ENCODE measurements at regions not wholly inside any gene's neighbourhood (a gene's known extent, or its start where the extent isn't known, plus 50 kb on each side); places are given as distances from the start of the nearest gene placed in this dataset.
"Not testable (repeated sequence)": the region's sequence is repeated elsewhere in the genome, so short reads cannot be mapped to it uniquely, and the experiment has no call there.

GRCh38 chr10:113487154-113487553, 65.7 kb upstream of the HABP2 start:
- Histone ChIP-seq H3K36me3 (ENCODE audit: insufficient read depth, low read length) (no peaks in the 10 kb centered on the region), H3K27ac (ENCODE audit: low read depth, low read length, poor library complexity, severe bottlenecking) (no peak overlapping the region)

GRCh38 chr10:113488186-113488585, 64.7 kb upstream of the HABP2 start:
- H3F3A ChIP-seq (ENCODE audit: insufficient read depth, low read length), result no peaks in the 10 kb centered on the region
- H3K4me1 ChIP-seq (ENCODE audit: insufficient read depth, low read length, severe bottlenecking), result no peaks in the 10 kb centered on the region
- H4K20me1 ChIP-seq (ENCODE audit: insufficient read depth, low read length), result no peaks in the 10 kb centered on the region
- H3K27me3 ChIP-seq (ENCODE audit: insufficient read depth, low read length), result no peaks in the 10 kb centered on the region
- H3K9ac ChIP-seq (ENCODE audit: low read length), result no peak overlapping the region
- H3K4me2 ChIP-seq (ENCODE audit: low read length), result no peak overlapping the region
- H3K27ac ChIP-seq (ENCODE audit: low read depth, low read length, poor library complexity, severe bottlenecking), result no peak overlapping the region
- H3K9me3 ChIP-seq (ENCODE audit: low read length), result no peaks in the 10 kb centered on the region
- TF ChIP-seq EZH2 (IDR thresholded peaks at IDR 0.05; ENCODE audit: borderline replicate concordance, low read length), result no peak
- H2AFZ ChIP-seq (ENCODE audit: low read length), result no peak overlapping the region
- H3K79me2 ChIP-seq (ENCODE audit: insufficient read depth, low read length), result no peaks in the 10 kb centered on the region
- no peaks in the 10 kb centered on the region for H3K9me2 ChIP-seq (ENCODE audit: low read depth, low read length)
- no peaks in the 10 kb centered on the region for H3K36me3 ChIP-seq (ENCODE audit: insufficient read depth, low read length)
- no peak overlapping the region for H3K4me3 ChIP-seq (ENCODE audit: low read depth, low read length, poor library complexity, severe bottlenecking)

More at GRCh38 chr10:113487154-113487553, 65.7 kb upstream of the HABP2 start:
- H2AFZ ChIP-seq (ENCODE audit: low read length), result no peak overlapping the region
- no peak overlapping the region for H3K4me3 ChIP-seq (ENCODE audit: low read depth, low read length, poor library complexity, severe bottlenecking)
- H3F3A ChIP-seq (ENCODE audit: insufficient read depth, low read length), result no peaks in the 10 kb centered on the region
- H3K9ac ChIP-seq (ENCODE audit: low read length), result no peak overlapping the region
- no peaks in the 10 kb centered on the region for H3K27me3 ChIP-seq (ENCODE audit: insufficient read depth, low read length)
- no peaks in the 10 kb centered on the region for H3K4me1 ChIP-seq (ENCODE audit: insufficient read depth, low read length, severe bottlenecking)
- H3K79me2 ChIP-seq (ENCODE audit: insufficient read depth, low read length), result no peaks in the 10 kb centered on the region
- no peaks in the 10 kb centered on the region for H3K9me3 ChIP-seq (ENCODE audit: low read length)
- no peak overlapping the region for H3K4me2 ChIP-seq (ENCODE audit: low read length)
- H3K9me2 ChIP-seq (ENCODE audit: low read depth, low read length), result no peaks in the 10 kb centered on the region
- no peaks in the 10 kb centered on the region for H4K20me1 ChIP-seq (ENCODE audit: insufficient read depth, low read length)
- TF ChIP-seq, protein P1, sequence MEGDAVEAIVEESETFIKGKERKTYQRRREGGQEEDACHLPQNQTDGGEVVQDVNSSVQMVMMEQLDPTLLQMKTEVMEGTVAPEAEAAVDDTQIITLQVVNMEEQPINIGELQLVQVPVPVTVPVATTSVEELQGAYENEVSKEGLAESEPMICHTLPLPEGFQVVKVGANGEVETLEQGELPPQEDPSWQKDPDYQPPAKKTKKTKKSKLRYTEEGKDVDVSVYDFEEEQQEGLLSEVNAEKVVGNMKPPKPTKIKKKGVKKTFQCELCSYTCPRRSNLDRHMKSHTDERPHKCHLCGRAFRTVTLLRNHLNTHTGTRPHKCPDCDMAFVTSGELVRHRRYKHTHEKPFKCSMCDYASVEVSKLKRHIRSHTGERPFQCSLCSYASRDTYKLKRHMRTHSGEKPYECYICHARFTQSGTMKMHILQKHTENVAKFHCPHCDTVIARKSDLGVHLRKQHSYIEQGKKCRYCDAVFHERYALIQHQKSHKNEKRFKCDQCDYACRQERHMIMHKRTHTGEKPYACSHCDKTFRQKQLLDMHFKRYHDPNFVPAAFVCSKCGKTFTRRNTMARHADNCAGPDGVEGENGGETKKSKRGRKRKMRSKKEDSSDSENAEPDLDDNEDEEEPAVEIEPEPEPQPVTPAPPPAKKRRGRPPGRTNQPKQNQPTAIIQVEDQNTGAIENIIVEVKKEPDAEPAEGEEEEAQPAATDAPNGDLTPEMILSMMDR (IDR thresholded peaks at IDR 0.05; ENCODE audit: low read length), result no peak
- no peak for TF ChIP-seq EZH2 (IDR thresholded peaks at IDR 0.05; ENCODE audit: borderline replicate concordance, low read length)

- not testable (repeated sequence) for H3F3A ChIP-seq (ENCODE audit: insufficient read depth, low read length); H4K20me1 ChIP-seq (ENCODE audit: insufficient read depth, low read length); H3K9ac ChIP-seq (ENCODE audit: low read length); H3K4me3 ChIP-seq (ENCODE audit: low read depth, low read length, poor library complexity, severe bottlenecking); H3K4me1 ChIP-seq (ENCODE audit: insufficient read depth, low read length, severe bottlenecking); H3K79me2 ChIP-seq (ENCODE audit: insufficient read depth, low read length); H3K27ac ChIP-seq (ENCODE audit: low read depth, low read length, poor library complexity, severe bottlenecking); H3K9me3 ChIP-seq (ENCODE audit: low read length); H3K36me3 ChIP-seq (ENCODE audit: insufficient read depth, low read length); H2AFZ ChIP-seq (ENCODE audit: low read length); H3K4me2 ChIP-seq (ENCODE audit: low read length); H3K27me3 ChIP-seq (ENCODE audit: insufficient read depth, low read length); H3K9me2 ChIP-seq (ENCODE audit: low read depth, low read length)
Measured at GRCh38 chr10:113489522-113489921, 63.3 kb upstream of the HABP2 start.

DNA sequence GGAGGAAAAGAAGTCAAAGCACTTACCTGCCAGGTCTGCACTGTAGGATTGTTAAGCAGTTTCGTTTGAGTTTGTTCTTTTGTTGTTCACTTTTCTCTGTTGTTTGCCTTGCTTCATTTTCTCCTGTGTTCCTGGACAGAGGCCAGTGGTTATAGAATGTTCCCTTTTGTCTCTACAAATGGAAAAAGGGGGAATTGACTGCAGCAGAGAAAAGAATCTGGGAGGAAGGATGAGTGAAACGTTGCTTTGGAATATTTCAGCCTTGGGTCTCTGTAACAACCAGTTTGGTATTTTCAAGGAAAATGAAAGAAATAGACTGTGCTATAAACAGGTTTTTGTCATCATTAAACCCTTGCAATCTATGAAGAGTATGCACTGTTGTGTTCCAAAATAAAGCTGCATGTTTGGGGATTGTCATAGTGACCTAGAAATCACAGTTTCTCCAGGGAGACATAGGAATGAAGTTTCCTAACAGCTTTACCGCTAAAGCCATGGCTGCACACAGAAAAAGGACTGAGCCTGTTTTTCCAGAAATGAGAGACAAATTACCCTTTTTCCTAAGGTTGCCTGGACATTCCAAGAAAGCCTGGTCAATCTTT, 60.8 kb upstream of the HABP2 start:
- H2AFZ ChIP-seq (ENCODE audit: low read length), result no peak overlapping the region
- H3K4me1 ChIP-seq (ENCODE audit: insufficient read depth, low read length, severe bottlenecking), result no peaks in the 10 kb centered on the region
- H3K9me3 ChIP-seq (ENCODE audit: low read length), result no peaks in the 10 kb centered on the region
- TF ChIP-seq, protein P1 (IDR thresholded peaks at IDR 0.05; ENCODE audit: low read length), result no peak
- no peak for TF ChIP-seq EZH2 (IDR thresholded peaks at IDR 0.05; ENCODE audit: borderline replicate concordance, low read length)
- H4K20me1 ChIP-seq (ENCODE audit: insufficient read depth, low read length), result no peaks in the 10 kb centered on the region
- H3K9ac ChIP-seq (ENCODE audit: low read length), result no peak overlapping the region
- H3F3A ChIP-seq (ENCODE audit: insufficient read depth, low read length), result no peaks in the 10 kb centered on the region
- no peak overlapping the region for H3K4me3 ChIP-seq (ENCODE audit: low read depth, low read length, poor library complexity, severe bottlenecking)
- H3K36me3 ChIP-seq (ENCODE audit: insufficient read depth, low read length), result no peaks in the 10 kb centered on the region
- no peaks in the 10 kb centered on the region for H3K9me2 ChIP-seq (ENCODE audit: low read depth, low read length)
- H3K79me2 ChIP-seq (ENCODE audit: insufficient read depth, low read length), result no peaks in the 10 kb centered on the region
- H3K27me3 ChIP-seq (ENCODE audit: insufficient read depth, low read length), result no peaks in the 10 kb centered on the region
- no peak overlapping the region for H3K4me2 ChIP-seq (ENCODE audit: low read length)
- no peak overlapping the region for H3K27ac ChIP-seq (ENCODE audit: low read depth, low read length, poor library complexity, severe bottlenecking)

Measured in OCI-LY1 (cell line).